CD14-positive monocyte (primary cell): ENCODE measurements at regions not wholly inside any gene's neighbourhood (a gene's known extent, or its start where the extent isn't known, plus 50 kb on each side); places are given as distances from the start of the nearest gene placed in this dataset.

Source experiments
- DNase-seq, 3 donors: peaks; one replicate each; pipeline ENCODE4 v3.0.0-alpha.2; 2011 to 2022
- H2AFZ ChIP-seq: 2 replicates; pipeline ENCODE4 v1.6.0; 2012; ENCODE audit warnings: mild to moderate bottlenecking, low read depth, low read length, inconsistent platforms; ENCODE audit not compliant: insufficient read depth, poor library complexity, severe bottlenecking
- H3K27ac ChIP-seq, 2 donors: 1 replicate in 1 of 2; 2 replicates in 1 of 2; pipeline ENCODE4 v1.5.1; 2012 to 2013; ENCODE audit warnings: low read length in 2 of 2, control low read depth in 1 of 2, inconsistent platforms in 1 of 2, low read depth in 1 of 2, mild to moderate bottlenecking in 1 of 2
- H3K27me3 ChIP-seq, 2 donors: one replicate each; pipeline versions ENCODE4 v1.6.0 to v1.6.1; 2011 to 2013; ENCODE audit warnings: low read length in 2 of 2; ENCODE audit not compliant: control insufficient read depth in 2 of 2, insufficient read depth in 2 of 2
- H3K36me3 ChIP-seq, 2 donors: replicated peaks in 1 of 2; 1 replicate in 1 of 2; 2 replicates in 1 of 2; pipeline versions ENCODE4 v1.5.1 to v1.6.1; 2012 to 2013; ENCODE audit warnings: low read length in 2 of 2, control low read depth in 1 of 2, inconsistent platforms in 1 of 2, mild to moderate bottlenecking in 1 of 2; ENCODE audit not compliant: insufficient read depth in 2 of 2, control insufficient read depth in 1 of 2
- H3K4me1 ChIP-seq, 2 donors: 1 replicate in 1 of 2; 2 replicates in 1 of 2; pipeline versions ENCODE4 v1.5.1 to v1.6.1; 2012 to 2013; ENCODE audit warnings: low read length in 2 of 2, control low read depth in 1 of 2, inconsistent platforms in 1 of 2, mild to moderate bottlenecking in 1 of 2, moderate library complexity in 1 of 2; ENCODE audit not compliant: insufficient read depth in 2 of 2, control insufficient read depth in 1 of 2
- H3K4me2 ChIP-seq: replicated peaks from 2 replicates; pipeline ENCODE3; 2012; ENCODE audit warnings: low read length, moderate library complexity, mild to moderate bottlenecking; ENCODE audit not compliant: poor library complexity, severe bottlenecking; ENCODE audit errors: extremely low read depth
- H3K4me3 ChIP-seq, 3 experiments: fragments of 200-600 bp in 1 of 3; sonication (generic) in 1 of 3; replicated peaks in 1 of 3; 1 replicate in 2 of 3; 2 replicates in 1 of 3; pipeline ENCODE4 v1.5.1; 2011 to 2013; ENCODE audit warnings: low read length in 3 of 3, mild to moderate bottlenecking in 3 of 3, control low read depth in 2 of 3, low read depth in 2 of 3, inconsistent platforms in 1 of 3, moderate library complexity in 1 of 3
- H3K79me2 ChIP-seq: 2 replicates; pipeline ENCODE4 v1.6.0; 2012; ENCODE audit warnings: mild to moderate bottlenecking, control low read depth, inconsistent platforms, low read length, moderate library complexity; ENCODE audit not compliant: insufficient read depth
- H3K9ac ChIP-seq: 2 replicates; pipeline ENCODE4 v1.6.0; 2017; ENCODE audit warnings: low read length, mild to moderate bottlenecking; ENCODE audit not compliant: insufficient read depth, poor library complexity, severe bottlenecking
- H3K9me3 ChIP-seq, 2 donors: replicated peaks in 1 of 2; 1 replicate in 1 of 2; 2 replicates in 1 of 2; pipeline versions ENCODE4 v1.5.1 to v1.6.1; 2012 to 2013; ENCODE audit warnings: low read length in 2 of 2, control low read depth in 1 of 2; ENCODE audit not compliant: control insufficient read depth in 1 of 2, insufficient read depth in 1 of 2
- H4K20me1 ChIP-seq: 2 replicates; pipeline ENCODE4 v1.6.0; 2012; ENCODE audit warnings: mild to moderate bottlenecking, low read length, control low read depth, moderate library complexity; ENCODE audit not compliant: insufficient read depth
- H3K27ac Mint-ChIP-seq, 7 donors: one replicate each; pipeline ENCODE4 v1.8.0; 2020; ENCODE audit warnings: mild to moderate bottlenecking in 7 of 7, mixed read lengths in 7 of 7, moderate library complexity in 6 of 7, inconsistent platforms in 2 of 7
- H3K27me3 Mint-ChIP-seq, 3 donors: one replicate each; pipeline ENCODE4 v1.8.0; 2021 to 2022; ENCODE audit warnings: low read depth in 3 of 3, mild to moderate bottlenecking in 3 of 3, mixed read lengths in 3 of 3, moderate library complexity in 3 of 3, inconsistent platforms in 1 of 3
- H3K36me3 Mint-ChIP-seq, 2 donors: one replicate each; pipeline ENCODE4 v1.8.0; 2020; ENCODE audit warnings: mixed read lengths in 2 of 2, inconsistent platforms in 1 of 2, mild to moderate bottlenecking in 1 of 2
- H3K4me1 Mint-ChIP-seq: one replicate; pipeline ENCODE4 v1.8.0; 2020; ENCODE audit warnings: mild to moderate bottlenecking, mixed read lengths
- H3K4me3 Mint-ChIP-seq, 2 donors: one replicate each; pipeline ENCODE4 v1.8.0; 2020; ENCODE audit warnings: mild to moderate bottlenecking in 2 of 2, mixed read lengths in 2 of 2, moderate library complexity in 1 of 2
- H3K9me3 Mint-ChIP-seq, 7 donors: one replicate each; pipeline ENCODE4 v1.8.0; 2020 to 2022; ENCODE audit warnings: mixed read lengths in 7 of 7, mild to moderate bottlenecking in 6 of 7, moderate library complexity in 6 of 7, inconsistent platforms in 2 of 7
- WGBS: methylation state at CpG from one replicate; pipeline ENCODE4 v1.1.5; 2013; ENCODE audit warnings: missing lambda C conversion rate; ENCODE audit not compliant: insufficient coverage; 5-methylcytosine and 5-hydroxymethylcytosine counted together
- intact Hi-C, 2 donors: fragments of 100-400 bp; cut with micrococcal nuclease; formaldehyde crosslinking; loops; one replicate each; pipeline versions ENCODE4 v1.15.0 to v1.15.1; 2023
- TF ChIP-seq, protein P1 (sequence below): fragments of 200-600 bp; IDR thresholded peaks from one replicate; pipeline ENCODE4 v1.8.0; 2022; ENCODE audit warnings: antibody characterized with exemption, mild to moderate bottlenecking

- TF ChIP-seq, protein P1, sequence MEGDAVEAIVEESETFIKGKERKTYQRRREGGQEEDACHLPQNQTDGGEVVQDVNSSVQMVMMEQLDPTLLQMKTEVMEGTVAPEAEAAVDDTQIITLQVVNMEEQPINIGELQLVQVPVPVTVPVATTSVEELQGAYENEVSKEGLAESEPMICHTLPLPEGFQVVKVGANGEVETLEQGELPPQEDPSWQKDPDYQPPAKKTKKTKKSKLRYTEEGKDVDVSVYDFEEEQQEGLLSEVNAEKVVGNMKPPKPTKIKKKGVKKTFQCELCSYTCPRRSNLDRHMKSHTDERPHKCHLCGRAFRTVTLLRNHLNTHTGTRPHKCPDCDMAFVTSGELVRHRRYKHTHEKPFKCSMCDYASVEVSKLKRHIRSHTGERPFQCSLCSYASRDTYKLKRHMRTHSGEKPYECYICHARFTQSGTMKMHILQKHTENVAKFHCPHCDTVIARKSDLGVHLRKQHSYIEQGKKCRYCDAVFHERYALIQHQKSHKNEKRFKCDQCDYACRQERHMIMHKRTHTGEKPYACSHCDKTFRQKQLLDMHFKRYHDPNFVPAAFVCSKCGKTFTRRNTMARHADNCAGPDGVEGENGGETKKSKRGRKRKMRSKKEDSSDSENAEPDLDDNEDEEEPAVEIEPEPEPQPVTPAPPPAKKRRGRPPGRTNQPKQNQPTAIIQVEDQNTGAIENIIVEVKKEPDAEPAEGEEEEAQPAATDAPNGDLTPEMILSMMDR = no peak
- Histone ChIP-seq H3K4me2 (no peak overlapping the region), H3K9ac (no peak overlapping the region), H3K27ac (no peak overlapping the region), H3K36me3 (no peaks in the 10 kb centered on the region), H3K9me3 (no peaks in the 10 kb centered on the region), H3K4me3 (no peak overlapping the region), H3K27me3 (no peaks in the 10 kb centered on the region), H4K20me1 (no peaks in the 10 kb centered on the region), H3K79me2 (no peaks in the 10 kb centered on the region), H3K4me1 (no peaks in the 10 kb centered on the region), H2AFZ (no peak overlapping the region)
- H3K4me1 Mint-ChIP-seq = no peaks in the 10 kb centered on the region
- intact Hi-C loops = no loop called here
- peaks cover 0 to 2% (median 0%) of the 10 kb centered on the region in 7 donors for H3K9me3 Mint-ChIP-seq
- H3K36me3 Mint-ChIP-seq = no peaks in the 10 kb centered on the region
- no peak overlapping the region for H3K27ac Mint-ChIP-seq
- no peak for DNase-seq
- no peaks in the 10 kb centered on the region for H3K27me3 Mint-ChIP-seq
- H3K4me3 Mint-ChIP-seq = no peak overlapping the region
- no CpG with 5 or more reads among the region's 5 CpGs for WGBS
Observed at GRCh38 chr5:23825196-23825595, 317.8 kb downstream of the PRDM9 start.

DNA sequence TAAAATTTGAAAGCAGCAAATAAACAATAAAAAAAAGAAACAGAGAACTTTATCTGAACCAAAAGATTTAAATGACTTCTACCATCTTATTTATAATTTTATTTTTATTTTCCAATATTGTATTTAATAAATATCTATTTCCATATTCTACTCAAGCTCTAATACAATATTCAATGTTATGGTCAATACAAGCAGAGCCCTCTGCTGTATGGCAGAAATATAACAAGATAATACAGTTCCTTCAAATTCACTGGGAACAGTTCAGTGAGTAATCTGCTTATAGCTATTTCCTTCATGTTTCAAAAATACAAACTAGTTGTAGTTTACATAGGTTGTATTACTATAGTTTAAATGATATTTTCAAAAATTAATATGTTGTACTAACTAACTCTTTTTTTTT lies 332.7 kb downstream of the PRDM9 start:
- no peak overlapping the region for H2AFZ ChIP-seq
- Mint-ChIP-seq H3K4me3 (no peak overlapping the region), H3K27ac (no peak overlapping the region), H3K36me3 (no peaks in the 10 kb centered on the region), H3K4me1 (no peaks in the 10 kb centered on the region), H3K9me3 (peaks cover 0 to 1% (median 0%) of the 10 kb centered on the region in 7 donors), H3K27me3 (peaks cover 0 to 1% (median 0%) of the 10 kb centered on the region in 3 donors)
- no peak overlapping the region for H3K4me3 ChIP-seq
- no peaks in the 10 kb centered on the region for H3K4me1 ChIP-seq
- TF ChIP-seq, protein P1 = no peak
- intact Hi-C loops = no loop called here
- no peak overlapping the region for H3K27ac ChIP-seq
- H3K79me2 ChIP-seq = no peaks in the 10 kb centered on the region
- H3K36me3 ChIP-seq = no peaks in the 10 kb centered on the region
- no peak overlapping the region for H3K4me2 ChIP-seq
- no peaks in the 10 kb centered on the region for H4K20me1 ChIP-seq
- DNase-seq = no peak
- no peaks in the 10 kb centered on the region for H3K27me3 ChIP-seq
- no peaks in the 10 kb centered on the region for H3K9me3 ChIP-seq
- H3K9ac ChIP-seq = no peak overlapping the region
